Uterus (tissue), 3 donors: ENCODE measurements at regions not wholly inside any gene's neighbourhood (a gene's known extent, or its start where the extent isn't known, plus 50 kb on each side); places are given as distances from the start of the nearest gene placed in this dataset.

Experiments
- DNase-seq, 2 donors: peaks; one replicate each; pipeline ENCODE4 v3.0.0-alpha.2; 2019 to 2020
- H3K27ac ChIP-seq, 2 donors: fragments of 200-600 bp; sonication (generic); 1 replicate in 1 of 2; 2 replicates in 1 of 2; pipeline ENCODE4 v1.5.1; 2016 to 2018
- H3K27me3 ChIP-seq, 2 donors: fragments of 200-600 bp; sonication (generic); one replicate each; pipeline ENCODE4 v1.5.1; 2018 to 2019; ENCODE audit warnings: control low read depth in 1 of 2
- H3K36me3 ChIP-seq, 2 donors: fragments of 200-600 bp; sonication (generic); one replicate each; pipeline ENCODE4 v1.5.1; 2019; ENCODE audit warnings: control low read depth in 1 of 2
- H3K4me1 ChIP-seq, 2 donors: fragments of 200-600 bp; sonication (generic); one replicate each; pipeline ENCODE4 v1.5.1; 2018 to 2019; ENCODE audit warnings: control low read depth in 1 of 2
- H3K4me3 ChIP-seq, 2 donors: fragments of 200-600 bp; sonication (generic); 1 replicate in 1 of 2; 2 replicates in 1 of 2; pipeline ENCODE4 v1.5.1; 2018 to 2019; ENCODE audit warnings: mild to moderate bottlenecking in 1 of 2
- H3K9me3 ChIP-seq, 2 donors: fragments of 200-600 bp; sonication (generic); one replicate each; pipeline ENCODE4 v1.5.1; 2019; ENCODE audit warnings: control low read depth in 1 of 2
- POLR2A ChIP-seq, 2 donors: fragments of 450-650 bp; IDR thresholded peaks; one replicate each; pipeline ENCODE4 v1.6.1; 2016; ENCODE audit warnings: antibody characterized with exemption in 2 of 2, mild to moderate bottlenecking in 1 of 2, moderate library complexity in 1 of 2
- intact Hi-C: fragments of 100-400 bp; cut with DNase I; formaldehyde crosslinking; loops from one replicate; pipeline ENCODE4 v1.15.1; 2023; ENCODE audit warnings: low total_unique reads
- TF ChIP-seq, protein P1 (sequence below), 4 experiments: fragments of 200-600 bp in 2 of 4; fragments of 450-650 bp in 2 of 4; sonication (generic) in 2 of 4; IDR thresholded peaks; one replicate each; pipeline ENCODE4 v1.5.1; 2016 to 2019; ENCODE audit warnings: antibody characterized with exemption in 4 of 4, mild to moderate bottlenecking in 2 of 4, moderate library complexity in 1 of 4
- donor health status: DM: yes; HTN: yes; CAD: no.

GRCh38 chr12:71333418-71333817, 106.2 kb upstream of the LGR5 start:
- Histone ChIP-seq H3K4me3 (no peak overlapping the region), H3K9me3 (no peaks in the 10 kb centered on the region), H3K36me3 (no peaks in the 10 kb centered on the region), H3K27ac (no peak overlapping the region), H3K27me3 (no peaks in the 10 kb centered on the region), H3K4me1 (no peaks in the 10 kb centered on the region)
- DNase-seq = no peak
- TF ChIP-seq, protein P1, sequence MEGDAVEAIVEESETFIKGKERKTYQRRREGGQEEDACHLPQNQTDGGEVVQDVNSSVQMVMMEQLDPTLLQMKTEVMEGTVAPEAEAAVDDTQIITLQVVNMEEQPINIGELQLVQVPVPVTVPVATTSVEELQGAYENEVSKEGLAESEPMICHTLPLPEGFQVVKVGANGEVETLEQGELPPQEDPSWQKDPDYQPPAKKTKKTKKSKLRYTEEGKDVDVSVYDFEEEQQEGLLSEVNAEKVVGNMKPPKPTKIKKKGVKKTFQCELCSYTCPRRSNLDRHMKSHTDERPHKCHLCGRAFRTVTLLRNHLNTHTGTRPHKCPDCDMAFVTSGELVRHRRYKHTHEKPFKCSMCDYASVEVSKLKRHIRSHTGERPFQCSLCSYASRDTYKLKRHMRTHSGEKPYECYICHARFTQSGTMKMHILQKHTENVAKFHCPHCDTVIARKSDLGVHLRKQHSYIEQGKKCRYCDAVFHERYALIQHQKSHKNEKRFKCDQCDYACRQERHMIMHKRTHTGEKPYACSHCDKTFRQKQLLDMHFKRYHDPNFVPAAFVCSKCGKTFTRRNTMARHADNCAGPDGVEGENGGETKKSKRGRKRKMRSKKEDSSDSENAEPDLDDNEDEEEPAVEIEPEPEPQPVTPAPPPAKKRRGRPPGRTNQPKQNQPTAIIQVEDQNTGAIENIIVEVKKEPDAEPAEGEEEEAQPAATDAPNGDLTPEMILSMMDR (IDR thresholded peaks at IDR 0.05) = no peak
- no peak for TF ChIP-seq POLR2A (IDR thresholded peaks at IDR 0.05)
- intact Hi-C loops = no loop called here

- intact Hi-C loops = no loop called here
- Histone ChIP-seq H3K36me3 (no peaks in the 10 kb centered on the region), H3K27ac (no peak overlapping the region), H3K9me3 (no peaks in the 10 kb centered on the region), H3K27me3 (no peaks in the 10 kb centered on the region), H3K4me1 (no peaks in the 10 kb centered on the region), H3K4me3 (no peak overlapping the region)
- no peak for TF ChIP-seq POLR2A (IDR thresholded peaks at IDR 0.05)
- TF ChIP-seq, protein P1 (IDR thresholded peaks at IDR 0.05) = no peak
- DNase-seq = no peak
Observed at GRCh38 chr12:71329956-71330355, 109.6 kb upstream of the LGR5 start.

DNA sequence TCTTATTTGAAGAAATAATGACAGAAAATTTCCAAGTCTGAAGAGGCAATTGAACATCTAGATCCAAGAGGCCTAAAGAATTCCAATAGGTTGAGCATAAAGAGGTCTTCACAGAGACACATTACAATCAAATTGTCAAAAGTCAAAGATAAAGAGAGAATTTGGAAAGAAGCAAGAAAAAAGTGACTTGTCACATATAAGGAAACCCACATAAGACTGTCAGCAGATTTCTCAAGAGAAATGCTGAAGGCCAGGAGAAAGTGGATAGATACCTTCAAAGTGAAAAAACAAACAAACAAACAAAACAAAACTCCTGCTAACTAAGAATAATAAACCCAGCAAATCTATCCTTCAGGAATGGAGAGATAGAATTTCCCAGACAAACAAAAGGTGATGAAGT, 118.1 kb upstream of the LGR5 start:
- H3K9me3 ChIP-seq = peaks cover 0 to 5% of the 10 kb centered on the region in 2 donors
- no peaks in the 10 kb centered on the region for H3K4me1 ChIP-seq
- no peaks in the 10 kb centered on the region for H3K36me3 ChIP-seq
- TF ChIP-seq POLR2A (IDR thresholded peaks at IDR 0.05) = no peak
- TF ChIP-seq, protein P1 (IDR thresholded peaks at IDR 0.05) = no peak
- H3K4me3 ChIP-seq = no peak overlapping the region
- H3K27me3 ChIP-seq = no peaks in the 10 kb centered on the region
- DNase-seq = no peak
- H3K27ac ChIP-seq = no peak overlapping the region
- intact Hi-C loops = no loop called here

DNA sequence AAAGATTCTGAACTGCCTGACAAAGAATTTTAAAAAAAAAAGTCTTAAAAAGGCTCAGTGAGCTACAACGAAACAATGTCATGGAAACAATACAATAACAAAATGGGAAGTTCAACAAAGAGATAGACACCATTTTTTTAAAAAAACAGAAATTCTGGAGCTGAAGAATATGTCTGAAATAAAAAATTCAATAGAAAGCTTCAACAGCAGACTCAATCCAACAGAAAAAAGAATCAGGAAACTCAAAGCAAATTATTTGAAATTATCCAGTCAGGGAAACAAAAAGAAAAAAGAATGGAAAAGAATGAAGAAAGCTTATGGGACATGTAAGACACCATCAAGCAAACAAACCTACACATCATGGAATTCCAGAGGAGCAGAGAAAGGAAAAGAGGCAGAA, 118.5 kb upstream of the LGR5 start:
- no peak for DNase-seq
- Histone ChIP-seq H3K27me3 (no peaks in the 10 kb centered on the region), H3K36me3 (no peaks in the 10 kb centered on the region), H3K27ac (no peak overlapping the region), H3K4me1 (no peaks in the 10 kb centered on the region), H3K4me3 (no peak overlapping the region), H3K9me3 (peaks cover 0 to 5% of the 10 kb centered on the region in 2 donors)
- intact Hi-C loops = no loop called here
- TF ChIP-seq, protein P1 (IDR thresholded peaks at IDR 0.05) = no peak
- no peak for TF ChIP-seq POLR2A (IDR thresholded peaks at IDR 0.05)

DNA sequence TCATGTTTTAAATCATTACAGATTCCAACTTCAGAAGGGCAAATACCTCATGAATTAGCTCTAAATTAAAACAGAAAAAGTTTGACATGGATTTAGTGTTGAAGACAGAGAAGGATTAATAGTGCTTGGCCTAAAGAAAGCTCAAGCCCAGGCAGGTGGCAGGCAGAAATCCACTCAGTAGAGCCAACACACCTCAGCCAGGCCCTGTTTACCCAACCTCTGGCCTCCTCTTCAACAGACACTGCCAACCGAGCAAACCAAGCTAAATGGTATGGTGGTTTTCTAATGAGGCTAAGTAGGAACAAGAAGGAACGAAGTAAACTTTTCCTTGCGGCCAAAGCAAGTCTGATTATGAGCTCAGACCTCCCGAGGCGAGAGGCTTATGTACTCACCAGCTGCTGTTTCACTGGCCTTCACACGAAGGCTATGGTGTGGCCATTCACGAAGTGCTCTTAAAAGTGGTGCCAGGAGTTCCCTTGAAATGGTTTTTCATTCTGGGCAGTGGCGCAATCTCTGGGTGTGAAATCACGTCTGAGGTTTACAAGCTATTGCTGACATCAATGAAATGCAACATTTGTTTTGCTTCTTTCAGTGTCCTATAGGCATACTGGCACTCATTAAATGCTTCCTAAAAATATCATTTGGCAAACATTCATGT, 124.1 kb upstream of the LGR5 start:
- H3K4me3 ChIP-seq = no peak overlapping the region
- H3K9me3 ChIP-seq = no peaks in the 10 kb centered on the region
- DNase-seq = no peak
- TF ChIP-seq, protein P1 (IDR thresholded peaks at IDR 0.05) = no peak
- TF ChIP-seq POLR2A (IDR thresholded peaks at IDR 0.05) = no peak
- intact Hi-C loops = no loop called here
- no peak overlapping the region for H3K27ac ChIP-seq
- no peaks in the 10 kb centered on the region for H3K27me3 ChIP-seq
- H3K4me1 ChIP-seq = no peaks in the 10 kb centered on the region
- no peaks in the 10 kb centered on the region for H3K36me3 ChIP-seq
